ENCODE measurements at regions not wholly inside any gene's neighbourhood (a gene's known extent, or its start where the extent isn't known, plus 50 kb on each side); places are given as distances from the start of the nearest gene placed in this dataset.
"Not testable (repeated sequence)": the region's sequence is repeated elsewhere in the genome, so short reads cannot be mapped to it uniquely, and the experiment has no call there.

DNA sequence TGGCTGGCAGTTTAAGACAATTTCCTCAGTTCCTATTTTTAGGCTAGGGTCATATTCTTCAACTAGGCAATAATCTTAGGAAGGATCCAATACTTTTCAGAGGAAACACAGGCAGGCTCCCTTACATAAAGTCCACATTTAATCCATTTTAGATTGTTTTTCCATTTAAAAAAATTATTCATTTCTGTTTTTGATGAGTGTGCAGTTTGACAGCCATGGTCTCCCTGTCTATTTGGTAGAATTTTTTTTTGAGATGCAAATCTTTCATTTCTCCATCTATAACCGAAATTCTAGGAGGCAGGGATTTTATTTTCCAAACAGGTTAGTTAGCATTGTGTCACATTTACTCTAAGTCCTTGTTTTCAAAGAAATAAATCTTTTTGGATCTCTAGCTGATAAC, 326.8 kb downstream of the PPP4R3C start:
- no peak for DNase-seq

DNA sequence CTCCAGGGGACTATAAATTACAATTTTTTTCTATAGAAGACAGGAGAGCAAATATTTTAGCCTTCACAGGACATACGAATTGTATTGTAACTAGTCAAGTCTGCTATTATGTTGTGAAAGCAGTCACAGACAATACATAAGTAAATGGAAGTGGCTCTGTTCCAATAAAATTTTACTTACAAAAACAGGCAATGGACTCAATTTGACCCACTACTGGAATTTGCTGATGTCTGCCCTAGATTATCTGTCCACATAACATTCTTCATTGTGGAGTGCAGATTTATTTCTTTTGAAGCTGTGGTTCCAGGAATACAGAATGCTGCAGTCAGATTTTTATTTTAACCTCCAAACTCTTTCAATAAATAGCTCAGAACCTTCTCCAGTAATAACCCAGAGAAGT, 330.3 kb downstream of the PPP4R3C start:
- no peak for DNase-seq

DNA sequence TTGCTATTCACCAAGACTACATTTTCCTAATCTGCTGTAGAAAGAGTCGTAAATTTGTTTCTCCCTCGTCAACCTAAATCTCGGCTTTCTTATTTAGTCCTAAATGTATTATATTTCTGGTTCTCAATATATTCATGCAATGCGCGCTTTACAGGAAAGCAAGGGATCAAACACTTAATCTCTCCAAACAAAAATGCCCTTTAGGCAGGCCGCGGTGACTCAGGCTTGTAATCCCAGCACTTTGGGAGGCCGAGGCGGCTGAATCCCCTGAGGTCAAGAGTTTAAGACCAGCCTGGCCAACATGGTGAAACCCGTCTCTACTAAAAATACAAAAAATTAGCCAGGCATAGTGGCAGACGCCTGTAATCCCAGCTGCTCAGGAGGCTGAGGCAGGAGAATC, 376.0 kb downstream of the PPP4R3C start:
- not testable (repeated sequence) for DNase-seq

DNA sequence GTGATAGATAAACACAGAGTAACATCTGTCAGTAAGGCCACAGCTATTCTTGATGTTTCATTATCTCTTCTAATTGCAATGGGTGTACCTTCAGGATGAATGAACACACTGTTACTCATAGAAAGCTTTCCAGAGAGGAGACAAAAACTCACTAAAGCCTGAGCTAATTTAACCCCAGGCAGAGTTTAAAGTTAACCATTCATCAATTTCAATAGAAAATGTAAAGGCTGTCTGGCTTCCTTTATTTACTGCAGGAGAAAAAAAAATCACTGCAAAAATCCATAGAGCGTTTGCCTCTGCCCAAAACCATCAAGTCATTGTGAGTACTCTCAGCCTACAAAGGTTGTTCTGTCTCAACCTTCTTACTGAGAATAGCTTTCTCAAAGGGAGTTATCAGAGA, 376.9 kb downstream of the PPP4R3C start:
- DNase-seq = no peak

DNA sequence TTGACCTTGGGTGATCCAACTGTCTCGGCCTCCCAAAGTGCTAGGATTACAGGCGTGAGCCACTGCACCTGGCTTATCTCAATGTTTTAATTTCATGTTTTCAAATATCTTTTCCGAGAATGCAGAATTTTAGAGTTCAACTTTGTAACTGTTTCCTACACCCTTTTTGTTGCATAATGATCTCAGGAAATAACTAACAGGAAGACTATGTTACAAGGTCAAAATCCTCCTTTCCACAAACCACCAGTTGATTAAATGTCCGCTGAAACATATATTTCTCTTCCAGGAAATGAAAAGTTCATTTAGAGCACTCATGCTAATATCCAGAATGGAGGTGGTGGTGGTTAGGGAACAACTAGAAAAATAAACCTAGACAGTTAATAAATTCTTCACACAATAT, 377.8 kb downstream of the PPP4R3C start:
- DNase-seq = no peak

DNA sequence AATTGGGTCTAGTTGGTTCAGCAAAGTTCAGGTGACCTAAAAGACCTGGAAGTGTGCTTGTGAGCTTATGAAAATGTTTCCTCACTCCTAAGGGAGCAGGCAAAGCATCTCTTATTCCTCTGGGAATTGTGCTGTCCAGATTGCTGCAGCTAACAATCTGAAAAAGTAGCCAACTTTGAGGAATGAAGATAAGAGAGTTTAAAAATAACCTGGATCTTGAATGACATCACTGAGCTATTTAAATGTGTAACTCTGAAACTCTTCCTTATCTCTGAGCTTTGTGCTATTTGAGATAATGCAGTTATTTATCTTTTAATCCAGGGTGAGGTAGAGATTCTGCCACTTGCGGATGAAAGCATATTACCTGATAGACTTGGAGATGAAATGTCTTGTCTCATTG, 384.8 kb downstream of the PPP4R3C start:
- no peak for DNase-seq

DNA sequence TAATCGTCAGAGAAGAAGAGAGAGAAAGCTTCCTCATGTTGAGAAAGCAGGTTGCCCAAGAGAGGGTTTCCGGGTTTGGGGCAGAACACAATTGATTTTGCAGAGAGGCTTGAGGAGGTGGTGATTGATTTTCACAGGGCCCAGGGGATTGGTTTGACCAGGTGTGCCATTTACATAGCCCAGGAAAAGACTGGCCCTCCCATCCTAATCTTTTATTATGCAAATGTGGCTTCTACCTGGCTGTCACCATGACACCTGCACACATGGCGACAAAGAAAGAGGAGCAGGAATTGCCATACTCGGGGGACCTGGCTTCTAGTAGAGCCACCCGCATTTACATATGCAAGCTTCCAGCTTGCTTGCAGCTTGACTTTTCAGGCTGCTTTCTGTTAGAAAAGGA, 405.3 kb downstream of the PPP4R3C start:
- no peak for DNase-seq

DNA sequence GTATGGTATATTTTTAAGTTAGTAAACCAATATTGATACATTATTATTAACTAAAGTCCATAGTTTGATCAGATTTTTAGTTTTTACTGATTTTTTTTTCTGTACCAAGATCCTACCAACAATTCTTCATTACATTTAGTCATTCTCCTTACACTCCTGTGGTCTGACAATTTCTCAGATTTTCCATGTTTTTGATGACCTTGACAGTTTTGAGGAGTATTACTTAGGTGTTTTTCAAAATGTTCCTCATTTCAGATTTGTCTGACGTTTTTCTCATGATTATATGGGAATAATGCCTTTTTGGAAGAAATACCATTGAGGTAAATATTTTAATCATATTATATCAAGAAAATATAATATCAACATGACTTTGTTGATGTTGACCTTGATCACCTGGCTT, 423.8 kb downstream of the PPP4R3C start:
- DNase-seq = no peak

DNA sequence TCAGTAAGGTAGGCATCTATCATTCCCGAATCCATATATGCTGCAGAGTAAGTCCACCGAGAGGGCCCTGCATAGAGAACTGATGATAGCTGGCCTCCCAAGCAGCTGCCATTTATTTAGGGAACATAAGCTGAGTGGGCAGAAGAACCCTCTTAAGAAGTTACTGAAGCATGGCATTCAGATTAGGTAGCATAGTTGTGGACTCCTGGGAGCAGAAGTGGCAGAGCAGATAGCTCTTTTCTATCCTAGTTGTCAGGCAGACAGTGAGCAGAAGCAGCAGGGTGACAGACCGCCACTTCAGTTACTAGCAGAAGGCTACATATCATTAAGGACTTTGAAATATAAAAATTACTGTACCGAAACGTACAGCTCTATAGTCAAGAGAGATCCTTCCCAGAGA, 454.7 kb downstream of the PPP4R3C start:
- DNase-seq = no peak

DNA sequence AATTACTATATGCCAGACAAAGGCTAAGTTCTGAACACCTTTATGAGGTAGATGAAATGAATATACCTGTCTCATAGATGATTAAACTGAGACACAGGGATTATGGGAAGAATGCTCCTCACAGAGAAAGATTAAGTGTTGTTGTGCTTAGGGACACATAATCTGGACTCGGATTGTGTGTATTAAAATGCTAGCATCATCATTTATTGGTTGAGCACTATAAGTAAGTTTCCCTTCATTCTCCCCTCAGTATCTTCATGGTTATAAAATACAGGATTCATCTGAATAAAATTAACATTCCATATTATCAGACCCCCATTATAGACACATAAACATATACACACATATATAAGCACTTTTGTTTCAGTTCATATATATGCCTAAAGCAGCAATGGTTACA, 463.5 kb downstream of the PPP4R3C start:
- DNase-seq = no peak

DNA sequence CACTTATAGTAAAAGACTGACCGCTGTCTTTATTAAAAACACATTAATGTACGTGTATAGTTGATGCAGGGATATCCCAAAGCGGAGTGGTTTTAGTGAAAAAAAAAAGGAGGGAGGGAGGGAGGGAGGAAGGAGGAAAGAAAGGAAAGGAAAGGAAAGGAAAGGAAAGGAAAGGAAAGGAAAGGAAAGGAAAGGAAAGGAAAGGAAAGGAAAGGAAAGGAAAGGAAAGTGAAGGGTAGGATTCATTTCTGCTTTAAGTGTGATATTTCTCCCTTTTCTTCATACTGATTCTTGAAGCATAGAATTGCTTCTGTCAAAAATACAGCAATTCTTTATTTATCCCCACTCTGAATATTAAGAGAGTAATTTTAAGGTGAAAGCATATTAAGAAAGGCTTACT, 504.9 kb downstream of the PPP4R3C start:
- DNase-seq = no peak

DNA sequence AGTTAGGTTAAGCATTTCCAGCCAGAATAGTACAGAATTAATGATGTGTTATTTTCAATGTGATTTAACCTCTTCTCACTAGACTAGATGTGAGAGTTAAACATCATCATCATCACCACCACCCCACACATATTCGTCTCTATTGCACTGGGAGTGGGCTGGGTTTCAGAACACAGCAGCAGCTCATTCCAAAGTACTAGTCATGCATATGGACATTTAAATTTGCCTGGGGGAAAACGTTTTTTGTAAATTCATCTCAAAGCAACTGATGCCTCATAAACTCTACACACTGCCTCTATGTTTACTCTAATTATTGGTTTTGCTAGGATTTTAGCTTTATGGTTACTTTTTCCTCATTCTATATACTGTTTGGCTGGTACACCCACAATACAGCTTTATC, 509.1 kb downstream of the PPP4R3C start:
- DNase-seq = no peak

DNA sequence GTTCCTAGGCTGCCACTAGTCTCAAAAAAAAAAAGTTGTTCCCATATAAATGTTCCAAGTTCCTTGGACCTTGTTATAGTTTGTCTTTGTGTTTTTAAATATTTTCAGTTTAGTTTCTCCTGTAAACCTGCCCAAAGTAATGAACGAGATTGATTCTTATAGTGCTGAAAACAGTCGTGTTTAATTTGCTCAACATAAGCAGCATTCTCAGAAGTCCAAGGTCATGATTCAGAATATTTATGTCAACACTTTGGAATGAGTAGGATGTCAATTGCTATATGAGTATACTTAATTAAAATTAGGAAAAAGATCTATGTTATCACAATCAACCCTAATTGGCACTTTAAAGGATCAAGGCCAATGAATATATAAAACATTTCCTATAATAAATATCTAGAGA, 510.9 kb downstream of the PPP4R3C start:
- no peak for DNase-seq

DNA sequence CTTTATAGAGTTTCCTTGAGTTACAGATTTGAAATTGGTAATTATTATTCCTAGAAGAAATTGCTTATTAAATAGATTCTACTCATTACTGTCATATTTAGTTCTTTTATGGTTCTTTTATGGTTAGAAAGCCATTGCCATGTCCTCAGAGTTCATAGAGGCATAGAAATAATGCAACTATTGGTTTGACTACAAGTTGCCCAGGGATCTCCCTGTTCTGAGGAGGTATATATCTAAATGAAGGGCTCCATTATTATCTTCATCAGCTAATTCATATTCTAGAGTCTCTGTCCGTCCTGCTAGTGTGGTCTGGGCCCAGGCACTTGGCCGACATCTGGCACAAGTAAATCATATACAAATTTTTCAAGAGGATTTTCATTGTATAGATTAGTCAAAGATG, 535.7 kb downstream of the PPP4R3C start:
- DNase-seq = no peak

DNA sequence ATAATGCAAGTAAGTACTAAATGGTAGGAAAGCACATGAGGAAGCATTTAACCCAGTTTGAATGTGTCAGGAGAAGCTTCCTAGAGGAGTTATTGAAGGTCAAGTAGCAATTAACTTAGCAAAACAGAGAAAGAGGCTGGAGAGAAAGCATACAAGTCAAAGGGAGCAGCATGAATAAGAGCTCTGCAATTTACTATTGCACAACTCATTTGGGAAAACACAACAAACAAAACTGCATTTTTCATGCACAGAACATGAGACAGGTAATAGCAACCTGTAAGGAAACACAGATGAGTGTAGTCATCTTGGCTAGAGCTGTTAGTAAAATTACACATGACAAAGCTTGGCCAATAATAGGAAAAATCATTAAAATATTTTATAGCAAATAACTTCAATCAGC, 538.1 kb downstream of the PPP4R3C start:
- no peak for DNase-seq

DNA sequence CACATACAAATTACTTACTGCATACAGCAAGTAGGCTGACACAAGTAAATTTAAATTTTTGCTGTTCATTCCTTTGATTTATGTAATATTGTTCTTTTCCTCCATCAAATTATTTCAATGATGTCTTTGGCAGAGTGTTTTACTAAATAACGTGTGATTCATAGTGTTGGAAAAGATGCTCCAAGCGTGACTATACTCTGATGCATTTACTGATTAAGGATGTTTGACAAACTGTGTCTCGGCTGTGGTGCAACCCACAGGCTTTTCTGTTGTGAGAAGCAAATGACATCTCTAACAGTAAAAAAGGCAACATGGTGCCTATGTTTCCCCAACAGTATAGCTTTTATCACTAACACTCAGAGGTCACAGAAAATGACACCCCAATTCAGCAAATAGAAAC, 540.9 kb downstream of the PPP4R3C start:
- no peak for DNase-seq

DNA sequence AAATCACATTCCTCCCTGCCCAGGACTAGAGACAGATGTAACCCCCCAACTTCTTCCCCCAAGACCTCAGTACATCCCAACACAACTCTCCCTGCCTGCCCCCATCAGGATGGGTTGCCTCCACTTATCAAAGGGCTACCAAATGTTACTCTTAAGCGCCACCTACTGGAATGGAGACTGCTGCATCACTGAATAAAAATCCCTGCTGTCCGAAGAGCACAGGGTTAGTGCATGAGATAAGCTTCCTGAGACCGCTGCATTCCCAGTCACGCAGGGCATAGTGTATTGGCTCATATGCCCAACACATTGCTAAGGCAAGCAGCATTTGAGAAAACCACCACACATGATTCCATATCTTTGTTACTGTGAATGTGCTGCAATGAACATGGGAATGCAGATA, 544.5 kb downstream of the PPP4R3C start:
- no peak for DNase-seq

DNA sequence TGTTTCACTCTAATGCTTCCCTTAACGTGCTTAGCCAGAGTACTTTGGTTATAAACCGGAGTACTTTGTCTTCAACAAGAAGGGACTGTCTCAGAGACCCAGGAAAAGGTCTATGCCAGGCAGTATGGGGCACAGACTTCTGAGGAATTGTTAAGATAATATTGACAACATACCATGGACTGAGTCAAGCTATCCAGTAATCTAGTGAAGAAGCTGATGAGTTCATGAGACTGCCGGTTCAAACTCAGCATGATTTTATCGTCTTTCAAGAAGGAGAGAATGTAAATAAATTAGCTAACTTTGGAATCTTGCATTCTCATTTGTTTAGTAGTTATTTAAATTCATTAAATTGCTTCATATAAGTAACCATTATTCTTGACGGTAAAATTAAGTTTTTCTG, 546.1 kb downstream of the PPP4R3C start:
- DNase-seq = no peak

DNA sequence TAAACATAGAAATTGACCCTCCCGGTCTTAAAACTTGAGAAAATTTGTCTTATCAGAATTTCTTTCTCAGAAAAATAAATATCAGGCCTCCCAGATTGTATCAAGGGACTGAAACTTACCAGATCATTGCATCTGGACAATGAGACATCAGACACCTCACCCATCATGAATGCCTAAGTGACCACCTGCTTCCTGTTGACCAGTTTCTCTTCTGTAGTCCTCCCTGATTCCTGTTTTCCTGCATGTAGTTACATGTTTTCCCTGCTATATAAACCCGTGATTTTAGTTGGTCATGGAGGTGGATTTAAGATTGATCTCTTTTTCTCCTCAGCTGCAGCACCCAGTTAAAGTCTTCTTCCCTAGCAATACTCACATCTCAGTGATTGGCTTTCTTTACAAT, 548.1 kb downstream of the PPP4R3C start:
- DNase-seq = no peak

DNA sequence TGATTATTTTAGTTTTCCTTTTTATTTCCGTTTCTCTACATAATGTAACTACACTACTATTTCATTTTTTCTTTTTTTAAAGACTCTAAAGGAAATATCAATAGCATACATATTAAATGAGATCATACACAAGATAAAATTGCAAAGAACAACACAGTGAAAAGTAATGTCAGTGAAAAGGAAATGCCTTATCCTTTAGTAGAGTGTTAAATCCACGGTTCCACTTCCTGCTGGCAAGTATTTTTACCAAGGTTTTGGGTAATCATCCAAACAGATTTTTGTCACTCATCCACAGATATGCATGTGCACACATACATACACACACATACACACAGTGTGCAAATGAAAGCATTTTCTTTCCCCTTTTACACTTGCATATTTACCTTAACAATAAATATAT, 548.9 kb downstream of the PPP4R3C start:
- no peak for DNase-seq

DNA sequence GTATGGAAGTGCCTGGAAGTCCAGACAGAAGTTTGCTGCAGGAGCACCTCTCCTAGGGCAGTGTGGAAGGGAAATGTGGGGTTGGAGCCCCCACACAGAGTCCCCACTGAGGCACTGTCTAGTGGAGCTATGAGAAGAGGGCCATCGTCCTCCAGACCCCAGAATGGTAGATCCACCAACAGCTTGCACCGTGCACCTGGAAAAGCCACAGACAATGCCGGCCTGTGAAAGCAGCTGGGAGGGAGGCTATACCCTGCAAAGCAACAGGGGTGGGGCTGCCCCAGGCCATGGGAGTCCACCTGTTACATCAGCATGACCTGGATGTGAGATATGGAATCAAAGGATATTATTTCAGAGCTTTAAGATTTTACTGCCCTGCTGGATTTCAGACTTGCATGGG, 551.4 kb downstream of the PPP4R3C start:
- DNase-seq = not testable (repeated sequence)

DNA sequence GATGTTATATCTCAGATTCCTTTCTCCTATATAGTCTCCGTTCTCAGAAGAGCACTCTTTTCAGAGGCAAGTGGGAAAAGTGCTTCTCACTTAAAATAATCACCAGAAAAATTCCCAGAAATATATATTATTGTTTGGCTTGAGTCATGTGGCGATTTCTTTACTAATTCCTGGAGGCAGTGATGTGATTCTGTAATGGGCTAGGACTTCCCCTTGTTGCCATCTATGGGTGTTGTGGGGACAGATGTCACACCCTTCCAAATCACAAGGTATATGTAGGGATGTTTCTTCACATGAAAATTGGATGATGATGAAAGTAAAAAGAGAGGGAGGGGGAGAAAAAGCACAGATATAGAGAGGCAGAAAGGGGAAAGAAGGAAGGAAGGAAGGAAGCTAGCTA, 553.4 kb downstream of the PPP4R3C start:
- DNase-seq = no peak

DNA sequence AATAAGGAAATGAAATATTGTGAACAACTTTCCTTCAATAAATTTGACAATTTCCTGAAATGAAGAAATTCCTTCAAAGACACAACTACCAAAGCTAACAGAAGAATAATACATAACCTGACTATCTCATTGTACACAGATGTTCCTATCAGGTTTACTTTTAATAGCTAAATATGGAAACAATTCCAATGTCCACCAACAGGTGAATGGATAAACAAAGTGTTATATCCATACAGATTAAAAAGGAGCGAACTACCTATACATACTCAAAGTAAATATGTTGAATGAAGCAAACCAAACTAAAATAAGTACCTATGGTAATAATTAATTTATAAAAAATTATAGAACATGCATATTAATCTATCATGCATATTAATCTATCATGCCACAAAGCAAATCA, 554.9 kb downstream of the PPP4R3C start:
- DNase-seq = no peak

DNA sequence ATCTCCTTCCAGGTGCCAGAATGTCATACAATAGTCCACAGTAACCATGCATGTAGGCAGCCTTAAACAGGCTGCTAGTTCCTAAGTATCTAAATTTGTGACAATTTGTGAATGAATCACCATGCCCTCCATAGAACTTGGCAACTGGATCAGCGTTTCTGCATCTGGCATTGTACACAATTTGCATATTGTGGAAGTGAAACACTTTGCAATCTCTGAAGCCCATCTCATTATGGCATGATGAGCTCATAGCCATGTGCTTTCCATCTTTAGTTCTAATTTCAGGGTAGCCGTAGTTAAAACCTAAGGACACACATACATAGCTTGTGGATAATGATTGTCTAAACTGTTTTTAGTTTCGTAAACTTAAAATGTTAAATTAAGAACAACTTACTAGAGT, 573.6 kb downstream of the PPP4R3C start:
- DNase-seq = no peak

DNA sequence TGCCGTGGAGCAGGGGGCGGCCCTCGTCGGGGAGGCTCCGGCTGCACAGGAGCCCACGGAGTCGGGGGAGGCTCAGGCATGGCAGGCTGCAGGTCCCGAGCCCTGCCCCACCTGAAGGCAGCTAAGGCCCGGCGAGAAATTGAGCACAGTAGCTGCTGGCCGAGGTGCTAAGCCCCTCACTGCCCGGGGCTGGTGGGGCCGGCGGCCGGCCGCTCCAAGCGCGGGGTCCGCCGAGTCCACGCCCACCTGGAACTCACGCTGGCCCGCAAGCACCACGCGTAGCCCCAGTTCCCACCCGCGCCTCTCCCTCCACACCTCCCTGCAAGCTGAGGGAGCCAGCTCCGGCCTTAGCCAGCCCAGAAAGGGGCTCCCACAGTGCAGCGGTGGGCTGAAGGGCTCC, 589.4 kb downstream of the PPP4R3C start:
- DNase-seq = no peak

DNA sequence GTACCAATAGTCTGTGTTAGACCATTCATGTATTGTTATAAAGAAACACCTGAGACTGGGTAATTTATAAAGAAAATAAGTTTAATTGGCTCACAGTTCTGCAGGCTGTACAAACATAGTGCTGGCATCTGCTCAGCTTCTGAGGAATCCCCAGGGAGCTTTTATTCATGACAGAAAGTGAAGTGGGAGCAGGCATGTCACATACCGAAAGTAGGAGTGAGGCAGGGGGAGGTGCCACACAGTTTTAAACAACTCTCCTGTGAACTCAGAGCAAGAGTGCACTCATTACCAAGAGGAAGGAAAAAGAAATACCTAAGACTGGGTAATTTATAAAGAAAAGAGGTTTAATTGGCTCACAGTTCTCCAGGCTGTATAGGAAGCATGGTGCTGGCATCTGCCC, 591.2 kb downstream of the PPP4R3C start:
- no peak for DNase-seq

Measured in stimulated activated CD4-positive, alpha-beta T cell treated with anti-CD3 and anti-CD28 coated beads, Interleukin-15, amount 100 ng/mL, for 24 hours (primary cell).